ENCODE measurements at regions not wholly inside any gene's neighbourhood (a gene's known extent, or its start where the extent isn't known, plus 50 kb on each side); places are given as distances from the start of the nearest gene placed in this dataset.

GRCh38 chr10:36280321-36280741, 638.2 kb upstream of the FZD8 start:
- TF ChIP-seq EZH2phosphoT487 (IDR thresholded peaks at IDR 0.05; ENCODE audit: low read length) = no peak
- no peak for TF ChIP-seq CTCF (IDR thresholded peaks at IDR 0.05; ENCODE audit: low read length)

Measured in MM.1S (cell line).